ENCODE measurements at regions not wholly inside any gene's neighbourhood (a gene's known extent, or its start where the extent isn't known, plus 50 kb on each side); places are given as distances from the start of the nearest gene placed in this dataset.
"Not testable (repeated sequence)": the region's sequence is repeated elsewhere in the genome, so short reads cannot be mapped to it uniquely, and the experiment has no call there.

DNA sequence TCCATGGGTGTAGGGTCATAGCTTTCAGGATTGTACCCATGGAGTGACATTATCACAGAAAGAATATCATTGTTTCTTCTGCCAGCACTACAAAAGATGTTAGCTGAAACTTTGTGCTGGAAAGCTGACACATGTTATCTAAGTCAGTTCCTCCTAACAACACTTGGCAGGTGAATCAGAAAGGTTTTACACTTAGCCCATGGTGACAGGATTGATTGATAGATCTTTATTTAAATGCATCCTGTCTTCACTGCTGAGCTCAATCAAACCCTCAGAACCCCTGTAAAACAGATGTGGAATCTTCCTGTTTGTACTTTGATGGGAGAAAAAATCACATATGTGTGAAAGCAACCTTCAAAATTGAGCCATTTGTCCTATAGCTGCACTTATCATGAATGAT lies 811.5 kb upstream of the ANO3 start:
- no peak for DNase-seq

DNA sequence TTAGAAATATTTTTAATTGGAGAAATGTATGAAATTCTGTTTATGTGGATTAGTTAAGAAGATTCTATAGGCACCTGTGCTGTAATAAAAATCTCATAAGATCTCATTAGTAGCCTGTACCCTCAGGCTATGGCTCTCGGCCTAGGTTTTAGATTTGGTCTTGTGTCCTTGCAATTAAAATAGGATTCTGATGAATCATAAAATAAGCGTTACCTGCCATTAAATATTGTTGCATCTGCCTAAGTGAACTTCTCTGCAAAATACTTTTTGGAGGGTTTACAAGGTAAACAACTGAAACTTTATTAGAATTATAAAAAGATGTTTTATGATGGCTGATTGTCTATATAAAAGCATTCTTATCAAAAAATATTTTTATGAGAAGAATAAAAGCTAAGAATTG lies 804.1 kb upstream of the ANO3 start:
- no peak for DNase-seq

DNA sequence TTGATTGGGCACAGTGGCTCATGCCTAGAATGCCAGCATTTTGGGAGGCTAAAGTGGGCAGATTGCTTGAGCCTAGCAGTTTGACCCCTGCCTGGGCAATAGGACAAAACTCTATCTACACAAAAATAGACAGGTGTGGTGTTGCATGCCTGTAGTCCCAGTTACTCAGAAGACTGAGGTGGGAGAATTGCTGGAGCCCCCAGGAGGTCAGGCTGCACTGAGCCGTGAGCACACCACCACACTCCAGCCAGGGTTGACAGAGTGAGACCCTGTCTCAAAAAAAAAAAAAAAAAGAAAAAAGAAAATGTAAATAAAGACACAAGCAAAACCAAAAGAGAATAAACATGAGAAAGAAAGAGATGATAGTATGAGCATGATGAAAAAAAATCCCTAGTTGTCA lies 802.4 kb upstream of the ANO3 start:
- no peak for DNase-seq

DNA sequence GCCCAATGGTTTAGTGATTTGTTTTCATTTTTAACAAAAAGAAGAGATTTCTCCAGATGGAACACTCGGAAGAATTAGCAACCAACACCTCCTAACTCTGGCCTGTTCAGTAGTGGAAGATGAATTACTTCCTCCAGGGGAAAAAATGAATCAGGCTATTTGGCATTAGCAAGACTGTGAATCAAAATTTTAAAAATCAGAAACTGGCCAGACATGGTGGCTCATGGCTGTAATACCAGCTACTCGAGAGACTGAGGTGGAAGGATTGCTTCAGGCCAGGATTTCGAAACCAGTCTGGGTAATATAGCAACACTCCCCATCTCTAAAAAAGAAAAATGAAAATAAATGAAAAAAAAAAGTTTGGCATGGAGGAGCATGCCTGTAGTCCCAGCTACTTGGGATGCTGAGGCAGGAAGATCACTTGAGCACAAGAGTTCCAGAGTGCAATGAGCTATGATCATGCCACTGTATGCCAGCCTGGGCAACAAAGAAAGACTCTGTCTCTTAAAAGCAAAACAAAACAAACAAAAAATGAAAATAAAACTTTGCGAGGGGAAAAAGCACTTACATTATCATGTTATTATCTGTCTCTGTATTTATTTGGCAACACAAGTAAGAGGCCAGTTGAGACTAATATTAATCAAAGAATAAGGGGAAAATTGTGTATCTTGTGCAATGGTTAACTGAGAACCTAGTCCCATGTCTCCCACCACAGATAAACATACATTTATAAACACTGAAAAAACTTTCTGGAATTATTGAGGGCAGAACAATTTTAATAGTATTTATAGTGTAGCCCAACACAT lies 796.3 kb upstream of the ANO3 start:
- no peak for DNase-seq

DNA sequence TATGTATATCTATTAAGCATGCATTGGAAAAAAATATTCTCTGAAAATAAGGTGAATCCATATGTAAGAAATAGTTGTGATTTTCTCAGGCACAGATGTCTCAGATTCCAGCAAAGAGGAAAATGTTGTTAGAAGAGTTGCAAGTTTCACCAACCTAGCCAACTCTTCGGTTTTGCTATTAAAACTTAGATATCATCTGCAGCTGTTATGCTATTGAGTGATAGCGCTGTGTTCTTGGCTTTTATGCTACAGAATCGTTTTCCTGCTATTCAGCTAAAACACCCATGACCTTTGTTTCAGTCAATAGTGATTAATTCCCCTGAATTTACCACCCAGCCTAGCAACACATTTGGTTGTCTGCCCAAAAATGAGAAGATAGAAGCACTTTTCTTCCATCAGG lies 795.6 kb upstream of the ANO3 start:
- DNase-seq = no peak

DNA sequence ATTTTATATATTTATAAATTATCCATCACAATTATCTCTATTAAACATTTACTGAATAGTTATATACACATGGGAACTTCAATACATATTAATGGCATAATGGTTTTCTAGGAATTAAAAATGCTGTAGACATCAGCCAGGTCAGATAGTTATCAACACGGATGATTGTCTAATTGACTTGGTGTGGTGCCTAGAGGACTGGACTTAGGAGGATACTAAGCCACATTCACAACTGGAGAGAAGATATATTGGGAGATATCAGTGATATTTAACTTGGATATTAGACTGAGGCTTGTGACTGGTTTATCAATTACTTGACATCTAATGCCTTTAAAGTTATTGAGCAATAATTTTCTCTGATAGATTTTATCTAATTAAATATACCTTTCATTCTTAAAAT lies 794.5 kb upstream of the ANO3 start:
- no peak for DNase-seq

DNA sequence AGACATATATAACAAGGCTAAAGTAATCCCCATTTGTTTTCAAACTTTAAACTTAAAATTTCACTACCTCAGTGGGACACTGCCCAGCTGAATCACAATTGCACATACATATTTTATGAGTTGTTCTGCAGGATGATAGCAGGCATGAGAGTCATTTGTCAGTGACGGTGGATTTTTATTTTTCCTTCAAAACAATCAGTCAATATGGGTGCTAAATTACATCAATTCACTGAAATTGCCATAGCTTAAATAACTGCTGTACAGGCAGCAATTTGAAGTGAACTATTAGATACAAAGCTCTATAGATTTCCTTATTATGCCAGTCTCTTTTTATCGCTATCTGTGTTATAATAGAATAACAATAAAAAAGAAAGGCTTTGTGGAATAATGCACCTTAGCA lies 784.6 kb upstream of the ANO3 start:
- DNase-seq = no peak

DNA sequence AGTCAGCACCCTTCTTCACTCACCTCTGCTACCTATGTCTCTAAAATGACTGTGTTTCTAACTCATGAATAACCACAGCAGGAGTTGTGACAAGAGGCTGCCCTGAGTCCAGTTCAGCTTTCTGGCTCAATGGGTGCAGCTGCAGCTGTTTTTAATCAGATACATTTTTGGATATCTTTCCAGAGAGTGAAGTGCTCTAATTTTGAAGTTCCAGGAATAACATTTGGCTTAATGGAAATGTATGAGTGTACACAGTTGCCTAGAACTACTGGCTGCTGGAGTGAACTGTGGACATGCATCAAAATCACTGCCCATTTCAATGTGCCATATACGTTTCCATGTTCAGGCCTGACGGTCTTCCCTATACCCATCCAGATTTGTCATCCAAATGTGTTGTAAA lies 769.5 kb upstream of the ANO3 start:
- DNase-seq = no peak

DNA sequence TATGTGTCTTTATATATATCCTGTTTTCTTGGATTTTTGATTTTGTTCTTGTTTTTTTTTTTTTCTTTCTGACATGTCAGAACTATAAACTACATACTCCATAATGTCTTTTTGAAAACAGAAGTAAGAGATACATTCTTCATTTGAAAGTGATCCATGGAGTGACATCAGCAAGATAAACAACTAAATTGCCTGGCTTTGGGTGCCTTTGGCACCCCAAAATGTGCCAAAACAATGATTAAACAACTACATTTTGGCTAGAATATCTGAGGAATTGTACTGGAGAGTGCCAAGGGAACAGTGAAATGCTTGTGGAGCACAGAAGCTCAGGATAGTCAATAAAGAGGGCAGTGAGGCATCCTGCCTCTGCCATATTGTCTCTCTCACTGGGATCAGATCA lies 766.1 kb upstream of the ANO3 start:
- DNase-seq = no peak

DNA sequence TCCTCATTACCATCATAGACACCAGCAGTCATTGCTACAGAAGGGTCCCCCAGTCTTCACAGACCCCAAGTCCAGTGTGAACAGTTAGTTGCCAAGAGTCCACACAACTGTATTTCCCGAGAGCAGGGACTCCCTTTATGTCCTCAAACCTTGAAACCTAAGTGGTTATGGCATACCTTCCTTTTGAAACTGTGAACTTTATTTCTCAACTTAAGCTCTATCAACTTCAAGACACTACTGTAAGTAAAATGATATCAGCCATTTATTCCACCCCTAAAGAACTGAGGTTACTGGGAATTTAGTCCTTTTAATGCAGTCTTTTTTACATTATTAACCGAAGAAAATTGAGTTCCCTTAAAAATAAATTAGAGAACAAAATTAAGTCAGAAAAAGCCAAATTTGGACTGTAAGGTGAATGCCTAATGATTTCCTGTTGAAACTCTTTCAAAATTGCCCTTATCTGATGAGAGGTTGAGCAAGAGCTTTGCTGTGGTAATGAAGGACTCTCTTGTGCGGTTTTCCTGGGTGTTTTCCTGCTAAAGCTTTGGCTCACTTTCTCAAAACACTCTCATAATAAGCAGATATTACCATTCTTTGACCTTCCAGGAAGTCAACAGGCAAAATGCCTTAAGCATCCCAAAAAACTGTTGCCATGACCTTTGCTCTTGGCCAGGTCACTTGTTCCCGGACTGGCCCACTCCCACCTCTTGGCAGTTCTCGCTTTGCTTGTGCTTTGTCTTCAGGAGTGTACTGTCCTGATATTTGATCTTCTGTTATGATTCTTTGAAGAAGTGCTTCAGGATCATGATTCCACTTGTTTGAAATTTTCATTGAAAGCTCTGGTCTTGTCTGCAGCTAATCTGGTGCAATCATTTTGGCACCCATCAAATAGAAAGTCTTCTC lies 765.4 kb upstream of the ANO3 start:
- DNase-seq = peak; percentile 71

DNA sequence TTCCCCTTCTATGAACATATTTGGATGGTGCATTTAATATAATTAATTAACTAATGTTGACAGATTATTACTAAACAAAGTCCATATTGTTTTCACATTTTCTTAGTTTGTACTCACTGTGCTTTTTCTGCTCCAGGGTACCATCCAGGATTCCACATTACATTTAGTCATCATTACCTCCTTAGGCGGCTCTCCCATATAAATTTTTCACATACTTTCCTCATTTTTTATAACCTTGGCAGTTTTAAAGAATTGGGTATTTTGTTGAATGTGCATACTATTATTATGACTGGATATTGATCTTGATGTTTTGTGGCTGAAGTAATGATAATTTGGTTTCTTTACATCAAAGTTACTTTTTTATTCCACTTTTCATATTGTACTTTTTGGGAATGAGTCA lies 755.6 kb upstream of the ANO3 start:
- DNase-seq = no peak

DNA sequence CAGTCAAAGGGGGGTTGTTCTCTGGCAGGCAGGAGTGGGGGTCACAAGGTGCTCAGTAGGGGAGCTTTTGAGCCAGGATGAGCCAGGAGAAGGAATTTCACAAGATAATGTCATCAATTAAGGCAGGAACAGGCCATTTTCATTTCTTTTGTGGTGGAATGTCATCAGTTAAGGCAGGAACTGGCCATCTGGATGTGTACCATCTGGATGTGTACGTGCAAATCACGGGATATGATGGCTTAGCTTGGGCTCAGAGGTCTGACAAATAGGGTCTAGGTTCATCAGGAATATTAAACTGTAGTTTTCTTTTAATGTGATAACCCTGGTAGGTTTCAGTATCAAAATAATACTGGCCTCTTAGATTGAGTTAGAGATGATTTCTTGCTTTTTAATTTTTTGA lies 752.4 kb upstream of the ANO3 start:
- not testable (repeated sequence) for DNase-seq

DNA sequence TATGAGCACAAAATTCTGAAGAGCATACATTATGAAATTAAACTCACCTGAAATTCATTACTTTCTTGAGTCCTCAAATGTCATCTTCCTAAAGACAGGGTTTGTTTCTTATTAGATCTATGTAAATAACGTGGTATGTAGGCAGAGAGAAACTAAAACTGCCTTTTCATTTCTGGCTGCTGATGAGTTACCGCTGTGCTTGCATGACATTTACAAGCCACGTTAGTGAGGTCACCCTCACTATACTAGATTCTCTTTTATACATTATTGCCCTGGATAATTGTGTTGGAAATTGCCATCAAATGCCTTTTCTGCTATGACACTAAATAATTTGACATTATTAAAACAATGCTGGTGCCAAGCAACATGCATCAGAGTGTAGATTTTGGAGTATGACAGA lies 748.3 kb upstream of the ANO3 start:
- no peak for DNase-seq

DNA sequence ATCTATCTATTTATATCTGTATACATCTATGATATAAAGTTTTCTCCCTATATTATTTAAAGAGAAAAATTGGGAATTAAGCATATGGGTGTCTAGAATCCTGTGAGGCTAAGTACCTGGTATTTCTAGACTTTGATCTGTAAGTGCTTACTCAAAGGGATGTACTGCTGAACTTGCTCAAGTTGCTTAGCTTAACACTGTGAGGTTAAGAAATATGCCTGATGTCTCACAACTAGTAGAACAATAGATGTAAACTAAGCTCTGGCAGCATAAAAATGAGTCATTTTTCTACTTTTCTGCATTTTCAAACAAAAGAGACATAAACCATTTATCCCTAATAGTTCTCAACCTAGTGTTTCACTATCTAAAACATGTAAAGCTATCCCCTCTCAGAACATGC lies 744.4 kb upstream of the ANO3 start:
- no peak for DNase-seq

DNA sequence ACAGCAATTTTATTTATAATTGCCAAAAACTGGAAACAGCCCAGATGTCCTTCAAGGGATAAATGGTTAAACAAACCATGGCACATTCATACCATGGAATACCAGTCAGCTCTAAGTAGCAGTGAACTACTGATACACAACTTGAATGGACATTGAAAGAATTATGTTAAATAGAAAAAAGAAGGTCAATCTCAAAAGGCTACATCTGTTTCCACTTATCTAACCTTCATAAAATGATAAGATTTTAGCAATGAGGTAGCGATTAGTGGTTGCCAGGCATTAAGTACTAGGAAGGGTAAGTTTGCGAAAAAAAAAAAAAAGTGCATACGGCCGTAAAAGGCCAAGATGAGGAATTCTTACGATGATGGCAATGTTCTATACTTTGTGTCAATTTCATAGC lies 738.7 kb upstream of the ANO3 start:
- no peak for DNase-seq

DNA sequence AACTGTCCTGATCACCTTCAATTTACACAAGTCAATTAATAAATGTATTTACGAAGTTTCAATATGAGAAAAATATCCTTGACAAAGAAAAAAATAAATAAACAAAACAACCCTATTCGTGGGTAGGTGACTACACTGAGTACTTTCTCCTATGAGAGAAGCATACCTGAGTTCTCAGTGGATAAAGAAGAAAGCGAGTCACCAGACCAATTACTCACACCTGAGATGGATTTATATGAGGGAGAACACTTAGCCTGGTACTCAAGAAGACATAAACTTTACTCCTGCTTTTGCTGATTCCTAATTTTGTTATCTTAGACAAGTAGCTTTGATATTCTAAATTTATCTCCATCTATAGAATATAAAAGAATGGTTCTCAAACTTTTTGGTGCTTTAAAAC lies 735.2 kb upstream of the ANO3 start:
- DNase-seq = no peak

DNA sequence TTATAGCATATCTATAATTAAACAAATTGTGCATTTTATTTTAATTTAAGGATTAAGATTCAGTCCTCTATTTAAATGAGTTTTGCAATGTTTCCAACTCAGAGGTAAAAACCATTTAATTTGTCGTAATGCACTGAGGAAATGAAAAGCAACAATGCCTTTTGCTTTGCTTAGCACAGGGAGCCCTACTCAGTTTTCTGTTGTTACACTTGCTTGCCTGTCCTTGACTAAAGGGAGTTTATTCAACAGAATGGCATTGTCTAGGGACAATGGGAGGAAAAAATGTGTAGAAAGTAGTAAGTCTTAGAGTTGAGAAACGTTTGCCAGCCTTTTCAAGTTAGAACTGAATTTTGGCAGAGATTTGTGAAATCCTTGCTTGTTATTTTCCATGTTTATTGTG lies 734.2 kb upstream of the ANO3 start:
- DNase-seq = no peak

DNA sequence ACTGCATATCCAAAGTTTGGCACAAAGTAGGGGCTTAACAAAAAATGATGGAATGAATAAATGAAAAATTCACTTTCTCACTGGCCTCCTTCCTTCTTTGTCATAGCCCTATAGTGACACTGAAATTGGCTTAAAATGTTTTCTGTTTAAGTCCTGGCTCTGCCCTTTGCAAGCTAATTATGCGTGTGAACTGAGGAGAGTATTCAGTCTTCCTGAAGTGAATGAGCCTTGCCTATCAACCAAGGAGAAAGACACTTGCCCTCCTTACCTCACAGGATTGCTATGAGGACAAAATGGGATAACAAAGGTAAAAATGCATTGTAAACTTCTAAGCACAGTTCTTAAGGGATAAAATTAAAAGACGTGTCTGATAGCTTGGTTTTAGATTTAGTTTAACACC lies 729.8 kb upstream of the ANO3 start:
- DNase-seq = no peak

DNA sequence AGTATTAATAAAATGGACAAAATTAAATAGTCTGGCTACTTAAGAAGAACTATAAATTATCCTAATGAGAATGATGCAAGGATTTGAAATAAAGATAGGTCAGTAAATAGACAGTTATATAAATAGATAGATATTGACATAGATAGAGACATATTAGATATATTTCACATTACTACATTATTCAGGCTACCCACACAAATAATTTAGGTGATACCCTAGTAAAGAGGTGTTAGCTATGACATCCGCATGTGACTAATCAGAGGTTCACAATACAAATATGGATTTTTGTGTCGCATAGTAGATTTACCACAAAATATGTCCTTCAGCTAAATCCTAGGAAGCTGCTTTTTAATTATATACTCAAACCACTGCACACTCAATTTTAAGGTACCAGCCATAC lies 729.0 kb upstream of the ANO3 start:
- no peak for DNase-seq

DNA sequence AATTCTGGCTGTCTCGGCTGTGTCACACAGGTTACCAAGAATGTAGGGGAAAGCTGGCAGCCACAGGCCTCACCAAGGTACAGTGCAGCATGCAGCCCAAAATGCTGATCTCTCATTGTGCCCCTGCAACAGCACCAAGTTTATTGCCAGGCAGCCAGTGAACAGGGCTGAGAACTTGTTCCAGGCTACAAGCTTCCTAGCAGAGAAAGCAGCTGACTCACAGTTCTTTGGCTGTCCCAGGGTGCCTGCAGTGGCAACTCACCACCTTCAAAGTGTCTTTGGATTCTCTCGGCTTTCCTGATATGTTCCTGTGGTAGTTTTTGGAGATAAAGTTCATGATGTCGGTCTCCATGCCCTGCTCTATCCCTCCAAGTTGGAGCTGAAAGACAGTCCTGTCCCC lies 719.1 kb upstream of the ANO3 start:
- DNase-seq = no peak

DNA sequence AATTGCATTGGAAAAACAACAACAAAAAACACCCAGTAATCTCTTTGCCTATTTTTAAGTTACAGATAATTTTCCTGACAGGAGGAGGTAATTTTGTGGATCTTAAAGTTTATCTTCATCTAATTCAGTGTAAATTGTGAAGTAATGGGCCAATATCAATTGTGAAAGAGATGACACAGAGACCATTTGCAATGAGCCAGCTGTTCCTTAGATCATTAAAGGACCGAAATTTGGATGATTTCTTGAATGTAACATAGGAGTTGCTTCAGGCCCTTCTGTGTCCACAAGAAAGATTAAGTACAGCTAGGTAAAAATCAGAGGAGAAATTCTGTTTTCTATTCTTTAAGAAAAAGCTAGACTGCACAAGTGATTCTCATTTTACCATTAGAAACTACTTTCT lies 718.5 kb upstream of the ANO3 start:
- no peak for DNase-seq

DNA sequence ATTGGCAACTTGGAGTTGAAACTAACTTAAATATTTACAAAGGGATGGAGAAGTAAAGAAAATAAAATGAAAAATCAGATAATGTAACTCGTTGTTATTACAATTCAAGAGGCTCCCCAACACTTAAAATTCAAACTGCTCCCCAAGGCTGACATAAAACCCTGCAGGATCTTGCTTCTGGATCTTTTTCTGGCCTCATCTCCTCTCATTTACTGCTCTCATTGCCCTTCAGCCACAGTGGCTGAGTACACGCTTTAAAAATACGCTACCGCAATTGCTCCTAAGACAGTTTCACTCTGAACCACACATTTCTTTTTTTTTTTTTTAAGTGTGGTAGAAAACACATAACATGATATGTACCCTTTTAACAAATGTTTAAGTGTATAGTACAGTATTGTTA lies 718.1 kb upstream of the ANO3 start:
- DNase-seq = no peak

DNA sequence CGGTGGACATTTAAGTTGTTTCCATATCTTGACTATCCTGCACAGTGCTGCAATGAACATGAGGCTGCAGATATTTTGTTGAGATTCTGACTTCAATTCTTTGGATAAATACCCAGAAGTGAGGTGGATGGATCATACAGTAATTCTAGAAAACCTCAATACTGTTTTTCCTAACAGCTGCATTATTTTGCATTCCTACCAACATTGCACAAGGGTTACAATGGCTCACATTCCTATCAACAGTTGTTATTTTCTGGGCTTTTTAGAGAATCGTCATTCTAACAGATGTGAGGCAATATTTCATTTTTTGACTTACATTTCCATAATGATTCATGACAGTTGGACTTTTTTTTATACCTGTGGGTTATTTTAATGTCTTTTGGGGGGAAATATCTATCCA lies 716.9 kb upstream of the ANO3 start:
- no peak for DNase-seq

DNA sequence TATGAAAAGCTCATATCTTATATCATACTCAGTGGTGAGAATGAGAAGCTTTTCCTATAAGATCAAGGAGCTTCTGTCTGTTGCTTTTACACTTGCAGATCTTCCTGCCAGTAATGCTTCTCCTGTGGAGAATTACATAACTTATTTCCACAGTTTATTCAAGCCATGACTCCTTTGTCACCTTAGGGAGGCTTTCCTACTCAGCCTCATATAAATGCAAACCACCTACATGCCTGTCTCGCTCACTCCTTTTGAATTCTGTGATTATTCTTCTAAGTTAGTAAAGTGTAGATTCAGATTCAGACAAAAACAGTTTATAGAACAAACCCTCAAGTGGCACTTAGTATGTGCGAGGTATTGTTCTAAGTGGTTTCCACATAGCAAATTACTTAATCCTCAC lies 716.1 kb upstream of the ANO3 start:
- DNase-seq = no peak

DNA sequence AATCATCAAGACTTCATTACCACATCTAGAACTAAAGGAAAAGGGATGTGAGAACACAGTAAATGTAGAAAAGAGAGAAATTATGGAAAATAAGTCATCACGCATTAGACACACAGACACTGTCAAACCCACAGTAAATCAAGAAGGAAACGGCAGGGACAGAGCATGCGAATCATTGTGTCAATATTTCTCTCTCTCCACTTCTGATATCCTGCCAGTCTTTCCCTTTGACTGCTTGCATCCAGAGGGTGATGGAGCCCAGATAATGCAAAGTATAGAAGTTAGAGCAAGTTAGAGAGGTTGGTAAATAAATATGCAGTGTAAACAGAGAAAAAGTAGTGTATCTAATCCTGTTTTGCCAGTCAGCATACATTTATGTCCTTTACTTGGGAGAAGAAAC lies 706.8 kb upstream of the ANO3 start:
- DNase-seq = no peak
